ENCODE measurements at regions not wholly inside any gene's neighbourhood (a gene's known extent, or its start where the extent isn't known, plus 50 kb on each side); places are given as distances from the start of the nearest gene placed in this dataset.

- Histone ChIP-seq H3K36me3 (ENCODE audit: control insufficient read depth, insufficient read depth, low read length) (no peaks in the 10 kb centered on the region), H3K9me3 (ENCODE audit: control insufficient read depth, insufficient read depth, low read length) (no peaks in the 10 kb centered on the region), H3K4me1 (ENCODE audit: control insufficient read depth, insufficient read depth, low read length) (no peaks in the 10 kb centered on the region), H3K27me3 (ENCODE audit: control insufficient read depth, insufficient read depth, low read length) (no peaks in the 10 kb centered on the region), H3K4me3 (ENCODE audit: low read length) (no peak overlapping the region), H3K27ac (ENCODE audit: low read length) (no peak overlapping the region)
- Mint-ChIP-seq H3K27ac (no peak overlapping the region), H3K4me1 (no peaks in the 10 kb centered on the region), H3K27me3 (ENCODE audit: low read depth in 2 of 2) (peaks cover 8 to 14% of the 10 kb centered on the region in 2 donors), H3K4me3 (no peak overlapping the region), H3K9me3 (peaks cover 0 to 2% of the 10 kb centered on the region in 2 donors), H3K36me3 (no peaks in the 10 kb centered on the region)
- DNase-seq (no peak), ATAC-seq (no peak)
- intact Hi-C loops (cut with micrococcal nuclease), result no loop called here
- TF ChIP-seq CTCF (IDR thresholded peaks at IDR 0.05), result no peak
- WGBS (ENCODE audit: insufficient coverage), result 76% methylated on average over 3 of the region's 3 CpGs
Measured at GRCh38 chrX:39399387-39399786, 598.1 kb downstream of the MID1IP1 start.

GRCh38 chrX:39401483-39402110 is 600.3 kb downstream of the MID1IP1 start:
- Histone ChIP-seq H3K27ac (ENCODE audit: low read length) (no peak overlapping the region), H3K27me3 (ENCODE audit: control insufficient read depth, insufficient read depth, low read length) (no peaks in the 10 kb centered on the region), H3K4me1 (ENCODE audit: control insufficient read depth, insufficient read depth, low read length) (no peaks in the 10 kb centered on the region), H3K9me3 (ENCODE audit: control insufficient read depth, insufficient read depth, low read length) (no peaks in the 10 kb centered on the region), H3K4me3 (ENCODE audit: low read length) (no peak overlapping the region), H3K36me3 (ENCODE audit: control insufficient read depth, insufficient read depth, low read length) (no peaks in the 10 kb centered on the region)
- H3K4me3 Mint-ChIP-seq, result no peak overlapping the region
- no peak overlapping the region for H3K27ac Mint-ChIP-seq
- no peak for ATAC-seq
- H3K9me3 Mint-ChIP-seq, result peaks cover 0 to 2% of the 10 kb centered on the region in 2 donors
- H3K4me1 Mint-ChIP-seq, result no peaks in the 10 kb centered on the region
- DNase-seq, result no peak
- no peaks in the 10 kb centered on the region for H3K36me3 Mint-ChIP-seq
- no peak for TF ChIP-seq CTCF (IDR thresholded peaks at IDR 0.05)
- intact Hi-C loops (cut with micrococcal nuclease), result no loop called here
- 84% methylated on average over 4 of the region's 4 CpGs for WGBS (ENCODE audit: insufficient coverage)
- peaks cover 18 to 26% of the 10 kb centered on the region in 2 donors for H3K27me3 Mint-ChIP-seq (ENCODE audit: low read depth in 2 of 2)

GRCh38 chrX:39402158-39402557 is 600.9 kb downstream of the MID1IP1 start:
- no peaks in the 10 kb centered on the region for H3K4me1 Mint-ChIP-seq
- Histone ChIP-seq H3K4me1 (ENCODE audit: control insufficient read depth, insufficient read depth, low read length) (no peaks in the 10 kb centered on the region), H3K27ac (ENCODE audit: low read length) (no peak overlapping the region), H3K36me3 (ENCODE audit: control insufficient read depth, insufficient read depth, low read length) (no peaks in the 10 kb centered on the region), H3K27me3 (ENCODE audit: control insufficient read depth, insufficient read depth, low read length) (no peaks in the 10 kb centered on the region), H3K9me3 (ENCODE audit: control insufficient read depth, insufficient read depth, low read length) (no peaks in the 10 kb centered on the region), H3K4me3 (ENCODE audit: low read length) (no peak overlapping the region)
- peaks cover 20 to 32% of the 10 kb centered on the region in 2 donors for H3K27me3 Mint-ChIP-seq (ENCODE audit: low read depth in 2 of 2)
- H3K4me3 Mint-ChIP-seq, result no peak overlapping the region
- TF ChIP-seq CTCF (IDR thresholded peaks at IDR 0.05), result no peak
- ATAC-seq, result no peak
- 91% methylated on average over 5 of the region's 5 CpGs for WGBS (ENCODE audit: insufficient coverage)
- no peaks in the 10 kb centered on the region for H3K36me3 Mint-ChIP-seq
- intact Hi-C loops (cut with micrococcal nuclease), result no loop called here
- peaks cover 0 to 2% of the 10 kb centered on the region in 2 donors for H3K9me3 Mint-ChIP-seq
- DNase-seq, result no peak
- no peak overlapping the region for H3K27ac Mint-ChIP-seq

- no peaks in the 10 kb centered on the region for H3K27me3 ChIP-seq (ENCODE audit: control insufficient read depth, insufficient read depth, low read length)
- Mint-ChIP-seq H3K9me3 (no peaks in the 10 kb centered on the region), H3K4me1 (no peaks in the 10 kb centered on the region), H3K27ac (no peak overlapping the region), H3K27me3 (ENCODE audit: low read depth in 2 of 2) (peaks cover 11 to 40% of the 10 kb centered on the region in 2 donors), H3K36me3 (no peaks in the 10 kb centered on the region), H3K4me3 (no peak overlapping the region)
- no peak for DNase-seq
- TF ChIP-seq CTCF (IDR thresholded peaks at IDR 0.05), result no peak
- no peak overlapping the region for H3K4me3 ChIP-seq (ENCODE audit: low read length)
- intact Hi-C loops (cut with micrococcal nuclease), result no loop called here
- no peaks in the 10 kb centered on the region for H3K36me3 ChIP-seq (ENCODE audit: control insufficient read depth, insufficient read depth, low read length)
- WGBS (ENCODE audit: insufficient coverage), result 73% methylated on average over 1 of the region's 2 CpGs
- H3K4me1 ChIP-seq (ENCODE audit: control insufficient read depth, insufficient read depth, low read length), result no peaks in the 10 kb centered on the region
- H3K9me3 ChIP-seq (ENCODE audit: control insufficient read depth, insufficient read depth, low read length), result no peaks in the 10 kb centered on the region
- no peak overlapping the region for H3K27ac ChIP-seq (ENCODE audit: low read length)
- ATAC-seq, result no peak
Measured at GRCh38 chrX:39406799-39407198, 605.5 kb downstream of the MID1IP1 start.

Data from natural killer cell (primary cell).